LNCaP clone FGC (cell line): ENCODE measurements at regions not wholly inside any gene's neighbourhood (a gene's known extent, or its start where the extent isn't known, plus 50 kb on each side); places are given as distances from the start of the nearest gene placed in this dataset.

Experiments
- DNase-seq: peaks from one replicate; pipeline ENCODE4 v3.0.0-alpha.2; 2011; ENCODE audit warnings: low read depth
- H3K4me3 ChIP-seq: 2 replicates; pipeline ENCODE4 v1.5.1; 2011; ENCODE audit warnings: mild to moderate bottlenecking, low read depth, low read length, control low read depth
- CTCF ChIP-seq: IDR thresholded peaks from 2 replicates; pipeline ENCODE4 v1.5.1; 2012; ENCODE audit warnings: mild to moderate bottlenecking; ENCODE audit not compliant: control insufficient read depth, insufficient read depth; ENCODE audit errors: extremely low read depth

- no peak for TF ChIP-seq CTCF
- H3K4me3 ChIP-seq: no peak overlapping the region
- no peak for DNase-seq
Measured at GRCh38 chr9:26264709-26265601, 586.7 kb upstream of the TUSC1 start.

GRCh38 chr9:26263478-26263877, 585.2 kb upstream of the TUSC1 start:
- DNase-seq: no peak
- no peak overlapping the region for H3K4me3 ChIP-seq
- no peak for TF ChIP-seq CTCF

- no peak overlapping the region for H3K4me3 ChIP-seq
- no peak for DNase-seq
- TF ChIP-seq CTCF: no peak
Measured at GRCh38 chr9:26262421-26263107, 584.3 kb upstream of the TUSC1 start.

- no peak overlapping the region for H3K4me3 ChIP-seq
- TF ChIP-seq CTCF: no peak
- no peak for DNase-seq
Measured at GRCh38 chr9:26261503-26262330, 583.5 kb upstream of the TUSC1 start.

- no peak for DNase-seq
- no peak overlapping the region for H3K4me3 ChIP-seq
- TF ChIP-seq CTCF: no peak
Measured at GRCh38 chr9:26260238-26260637, 582.0 kb upstream of the TUSC1 start.

GRCh38 chr9:26247861-26248260, 569.6 kb upstream of the TUSC1 start:
- DNase-seq: no peak
- TF ChIP-seq CTCF: no peak
- H3K4me3 ChIP-seq: no peak overlapping the region
